Kidney tubule cell (primary cell): ENCODE measurements at regions not wholly inside any gene's neighbourhood (a gene's known extent, or its start where the extent isn't known, plus 50 kb on each side); places are given as distances from the start of the nearest gene placed in this dataset.
"Not testable (repeated sequence)": the region's sequence is repeated elsewhere in the genome, so short reads cannot be mapped to it uniquely, and the experiment has no call there.

ENCODE experiments used
- DNase-seq: peaks from one replicate; pipeline ENCODE4 v3.0.0-alpha.2; 2018; ENCODE audit warnings: low spot score

- no peak for DNase-seq
Measured at GRCh38 chr5:154620411-154620810, 134.8 kb upstream of the LARP1 start.

DNA sequence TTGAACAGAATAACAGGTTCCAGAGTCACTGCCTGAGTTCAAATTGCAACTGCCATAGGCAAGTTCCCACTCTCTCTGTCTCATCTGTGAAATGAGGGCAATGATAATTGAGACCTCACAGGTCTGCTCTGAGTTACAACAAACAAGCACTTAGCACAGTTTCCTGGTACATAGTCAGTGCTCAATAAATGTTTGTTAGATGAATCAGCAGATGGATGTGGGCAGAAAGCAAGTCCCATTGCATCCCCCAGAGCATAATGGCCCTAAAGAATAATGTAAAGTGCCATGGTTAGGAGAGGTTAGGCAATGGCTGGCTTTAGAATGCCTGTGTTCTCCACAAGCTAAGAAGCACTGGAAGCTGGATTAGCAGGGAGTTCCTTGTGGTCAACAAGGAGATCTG lies 136.5 kb upstream of the LARP1 start:
- DNase-seq = peak; percentile 61

- DNase-seq = no peak
Measured at GRCh38 chr5:154614595-154614994, 136.6 kb upstream of the HAND1 start.

GRCh38 chr5:154614125-154614524 lies 136.1 kb upstream of the HAND1 start:
- DNase-seq = no peak

- no peak for DNase-seq
Measured at GRCh38 chr5:154612666-154613065, 134.6 kb upstream of the HAND1 start.

GRCh38 chr5:154611341-154611767 lies 133.3 kb upstream of the HAND1 start:
- no peak for DNase-seq

GRCh38 chr5:154610321-154611154 lies 132.5 kb upstream of the HAND1 start:
- peak; percentile 76 for DNase-seq

- no peak for DNase-seq
Measured at GRCh38 chr5:154609251-154609650, 131.2 kb upstream of the HAND1 start.

- no peak for DNase-seq
Measured at GRCh38 chr5:154608531-154609011, 130.5 kb upstream of the HAND1 start.

GRCh38 chr5:154607746-154608145 lies 129.7 kb upstream of the HAND1 start:
- DNase-seq = no peak

DNA sequence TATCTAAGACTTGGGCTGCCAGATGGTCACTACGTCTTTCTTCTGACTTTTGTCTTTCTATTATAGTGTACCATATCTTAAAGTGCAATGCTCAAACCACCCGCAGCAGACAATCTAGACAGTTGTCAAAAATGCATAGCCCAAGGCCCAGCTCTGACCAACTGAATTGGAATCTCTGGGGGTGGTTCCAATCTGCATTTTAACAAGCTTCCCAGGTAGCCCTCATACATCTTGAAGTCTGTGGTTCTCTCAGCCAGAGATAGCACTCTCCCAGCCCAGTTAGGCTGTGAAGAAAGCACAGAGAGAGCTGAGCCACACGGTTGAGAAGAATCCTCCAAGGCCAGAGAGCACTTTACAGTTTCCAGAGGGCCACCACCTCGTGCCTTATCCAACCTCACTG lies 128.2 kb upstream of the HAND1 start:
- no peak for DNase-seq

GRCh38 chr5:154603953-154604679 lies 126.1 kb upstream of the HAND1 start:
- peak; percentile 57 for DNase-seq

- no peak for DNase-seq
Measured at GRCh38 chr5:154603485-154603884, 125.5 kb upstream of the HAND1 start.

DNA sequence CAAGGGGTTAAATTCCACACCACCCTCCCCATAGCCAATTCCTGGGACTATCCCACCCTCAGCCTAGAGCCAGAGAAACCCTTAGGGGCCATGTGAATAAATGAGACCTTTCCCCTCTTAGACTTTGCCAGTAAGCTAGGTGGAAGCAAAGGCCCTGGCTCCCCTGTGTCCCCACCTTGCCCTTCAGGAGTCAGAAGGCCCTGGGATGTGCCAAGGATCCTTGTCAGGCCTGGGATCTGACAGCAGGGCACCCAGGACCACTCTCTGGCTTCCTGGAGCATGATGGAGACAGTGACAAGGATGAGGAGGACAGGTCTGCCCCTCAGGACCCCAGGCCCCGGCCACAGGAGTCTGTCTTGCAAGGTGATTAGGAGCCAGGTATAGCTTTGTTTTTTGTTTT lies 125.0 kb upstream of the HAND1 start:
- DNase-seq = no peak

- no peak for DNase-seq
Measured at GRCh38 chr5:154601014-154601413, 123.0 kb upstream of the HAND1 start.

- no peak for DNase-seq
Measured at GRCh38 chr5:154598021-154598420, 120.0 kb upstream of the HAND1 start.

- DNase-seq = not testable (repeated sequence)
Measured at GRCh38 chr5:154596844-154597243, 118.8 kb upstream of the HAND1 start.

- DNase-seq = no peak
Measured at GRCh38 chr5:154595662-154596061, 117.6 kb upstream of the HAND1 start.

DNA sequence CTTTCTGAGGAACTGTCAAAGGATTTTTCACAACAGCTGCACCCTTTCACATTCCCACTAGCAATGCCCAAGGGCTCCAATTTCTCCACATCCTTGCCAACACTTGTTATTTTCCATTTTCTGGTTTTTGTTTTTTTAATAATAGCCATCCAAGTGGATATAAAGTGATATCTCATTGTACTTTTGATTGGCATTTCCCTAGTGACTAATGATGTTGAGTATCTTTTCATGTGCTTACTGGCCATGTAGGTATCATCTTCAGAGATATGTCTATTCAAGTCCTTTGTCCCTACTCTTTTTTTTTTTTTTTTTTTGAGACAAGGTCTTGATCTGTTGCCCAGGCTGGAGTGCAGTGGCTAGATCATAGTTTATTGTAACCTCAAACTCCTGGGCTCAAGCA lies 115.8 kb upstream of the HAND1 start:
- no peak for DNase-seq

- no peak for DNase-seq
Measured at GRCh38 chr5:154593071-154593470, 115.0 kb upstream of the HAND1 start.

GRCh38 chr5:154590093-154590724 lies 112.2 kb upstream of the HAND1 start:
- DNase-seq = no peak

DNA sequence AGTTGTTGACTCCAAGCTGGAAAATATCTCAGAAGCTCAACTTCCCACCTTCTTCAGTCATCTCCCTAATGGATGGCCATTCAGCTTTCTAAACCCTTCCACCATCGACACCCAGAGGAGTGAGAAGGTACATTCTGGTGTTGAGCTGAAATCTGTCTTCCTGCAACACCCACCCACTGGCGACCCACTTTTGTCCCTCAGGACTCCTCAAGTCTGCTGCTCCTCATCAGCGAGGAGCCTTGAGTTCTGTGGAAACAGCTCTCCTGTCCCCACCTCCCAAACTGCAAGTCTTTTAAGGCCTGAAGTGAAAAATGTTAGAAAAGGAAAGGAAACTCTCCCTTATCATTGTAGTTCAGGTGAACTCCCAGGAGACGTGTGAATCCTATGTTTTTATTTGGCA lies 111.5 kb upstream of the HAND1 start:
- no peak for DNase-seq
